Inflammatory macrophage treated with lipopolysaccharide for 1 hour (primary cell): ENCODE measurements at regions not wholly inside any gene's neighbourhood (a gene's known extent, or its start where the extent isn't known, plus 50 kb on each side); places are given as distances from the start of the nearest gene placed in this dataset.
"Not testable (repeated sequence)": the region's sequence is repeated elsewhere in the genome, so short reads cannot be mapped to it uniquely, and the experiment has no call there.

Source experiments
- DNase-seq, 2 donors: peaks; one replicate each; pipeline ENCODE4 v3.0.0-alpha.2; 2020 to 2022

- DNase-seq = no peak
Measured at GRCh38 chr16:10232757-10233156, 50.5 kb upstream of the GRIN2A start.

- DNase-seq = no peak
Measured at GRCh38 chr16:10239640-10240039, 57.4 kb upstream of the GRIN2A start.

GRCh38 chr16:10240854-10241613 is 58.8 kb upstream of the GRIN2A start:
- no peak for DNase-seq

GRCh38 chr16:10242097-10242496 is 59.9 kb upstream of the GRIN2A start:
- DNase-seq = no peak

- DNase-seq = peak; percentile 2 to 15
Measured at GRCh38 chr16:10242916-10243315, 60.7 kb upstream of the GRIN2A start.

- no peak for DNase-seq
Measured at GRCh38 chr16:10245002-10245401, 62.8 kb upstream of the GRIN2A start.

- no peak for DNase-seq
Measured at GRCh38 chr16:10250137-10250828, 68.1 kb upstream of the GRIN2A start.

- DNase-seq = no peak
Measured at GRCh38 chr16:10252155-10252554, 69.9 kb upstream of the GRIN2A start.

- DNase-seq = no peak
Measured at GRCh38 chr16:10253409-10253808, 71.2 kb upstream of the GRIN2A start.

GRCh38 chr16:10255728-10256127 is 73.5 kb upstream of the GRIN2A start:
- no peak for DNase-seq

- peak; percentile 10 to 57 for DNase-seq
Measured at GRCh38 chr16:10256784-10257641, 74.8 kb upstream of the GRIN2A start.

- not testable (repeated sequence) for DNase-seq
Measured at GRCh38 chr16:10257642-10258251, 75.5 kb upstream of the GRIN2A start.

GRCh38 chr16:10258930-10259603 is 76.8 kb upstream of the GRIN2A start:
- not testable (repeated sequence) for DNase-seq

- DNase-seq = no peak
Measured at GRCh38 chr16:10261077-10261476, 78.8 kb upstream of the GRIN2A start.

GRCh38 chr16:10261526-10261925 is 79.3 kb upstream of the GRIN2A start:
- not testable (repeated sequence) for DNase-seq

GRCh38 chr16:10262377-10263132 is 80.3 kb upstream of the GRIN2A start:
- no peak for DNase-seq

GRCh38 chr16:10265770-10266615 is 83.8 kb upstream of the GRIN2A start:
- no peak for DNase-seq

- no peak for DNase-seq
Measured at GRCh38 chr16:10266809-10267208, 84.6 kb upstream of the GRIN2A start.

- DNase-seq = no peak
Measured at GRCh38 chr16:10269632-10270031, 87.4 kb upstream of the GRIN2A start.

GRCh38 chr16:10272250-10272854 is 90.1 kb upstream of the GRIN2A start:
- DNase-seq = not testable (repeated sequence)
